ENCODE measurements at regions not wholly inside any gene's neighbourhood (a gene's known extent, or its start where the extent isn't known, plus 50 kb on each side); places are given as distances from the start of the nearest gene placed in this dataset.
"Not testable (repeated sequence)": the region's sequence is repeated elsewhere in the genome, so short reads cannot be mapped to it uniquely, and the experiment has no call there.

- not testable (repeated sequence) for TF ChIP-seq CTCF (IDR thresholded peaks at IDR 0.05); EZH2 (IDR thresholded peaks at IDR 0.05; ENCODE audit: borderline replicate concordance, insufficient read depth, low read depth, low read length, poor library complexity, severe bottlenecking)
Observed at GRCh38 chr5:100341485-100341884, 193.7 kb upstream of the FAM174A start.

All from B cell (primary cell).